ENCODE measurements at regions not wholly inside any gene's neighbourhood (a gene's known extent, or its start where the extent isn't known, plus 50 kb on each side); places are given as distances from the start of the nearest gene placed in this dataset.
"Not testable (repeated sequence)": the region's sequence is repeated elsewhere in the genome, so short reads cannot be mapped to it uniquely, and the experiment has no call there.

DNA sequence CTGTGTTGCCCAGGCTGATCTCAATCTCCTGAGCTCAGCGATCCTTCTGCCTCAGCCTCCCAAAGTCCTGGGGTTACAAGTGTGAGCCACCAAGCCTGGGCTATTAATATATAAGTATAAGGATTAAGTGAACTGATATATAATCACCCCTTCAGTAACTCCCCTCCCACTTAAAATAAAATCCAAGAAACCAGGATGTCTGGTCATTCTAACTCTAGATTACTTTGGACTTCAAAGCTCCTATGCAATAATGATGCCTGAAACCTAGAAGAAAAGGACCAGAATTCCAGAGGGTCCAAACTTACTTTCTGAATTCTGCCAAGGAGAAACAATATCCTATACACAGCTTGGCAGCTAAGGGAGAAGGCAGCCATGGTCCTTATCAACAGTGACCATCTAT lies 206.8 kb upstream of the ZNF217 start:
- DNase-seq (ENCODE audit: low read depth, low spot score), result no peak

DNA sequence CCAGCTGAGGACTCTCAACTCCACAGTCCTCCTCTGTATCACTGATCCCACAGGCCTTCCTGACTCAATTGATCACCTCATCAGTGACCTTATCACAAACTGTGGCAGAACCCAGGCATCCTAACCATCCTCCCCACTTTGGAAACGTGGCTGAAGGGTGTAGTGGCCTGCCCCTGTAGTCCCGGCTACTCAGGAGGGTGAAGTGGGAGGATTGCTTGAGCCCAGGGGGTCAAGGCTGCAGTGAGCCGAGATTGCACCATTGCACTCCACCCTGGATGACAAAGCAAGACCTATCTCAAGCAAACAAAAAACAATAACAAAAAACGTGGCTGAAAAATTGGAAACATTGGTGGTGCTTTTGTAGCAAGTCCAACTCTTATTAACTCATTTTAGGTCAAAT lies 203.4 kb upstream of the ZNF217 start:
- DNase-seq (ENCODE audit: low read depth, low spot score), result no peak

DNA sequence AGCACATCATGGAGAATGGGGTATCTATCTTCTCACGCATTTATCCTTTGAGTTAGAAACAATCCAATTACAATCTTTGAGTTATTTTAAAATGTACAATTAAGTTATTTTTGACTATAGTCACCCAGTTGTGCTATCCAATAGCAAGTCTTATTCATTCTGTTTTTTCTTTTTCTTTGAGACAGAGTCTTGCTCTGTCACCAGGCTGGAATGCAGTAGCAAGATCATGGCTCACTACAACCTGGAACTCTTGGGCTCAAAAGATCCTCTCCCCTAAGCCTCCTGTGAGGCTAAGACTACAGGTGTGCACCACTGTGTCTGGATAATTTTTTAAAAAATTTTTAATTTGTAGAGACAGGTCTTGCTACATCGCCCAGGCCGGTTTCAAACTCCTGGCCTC lies 201.5 kb upstream of the ZNF217 start:
- no peak for DNase-seq (ENCODE audit: low read depth, low spot score)

DNA sequence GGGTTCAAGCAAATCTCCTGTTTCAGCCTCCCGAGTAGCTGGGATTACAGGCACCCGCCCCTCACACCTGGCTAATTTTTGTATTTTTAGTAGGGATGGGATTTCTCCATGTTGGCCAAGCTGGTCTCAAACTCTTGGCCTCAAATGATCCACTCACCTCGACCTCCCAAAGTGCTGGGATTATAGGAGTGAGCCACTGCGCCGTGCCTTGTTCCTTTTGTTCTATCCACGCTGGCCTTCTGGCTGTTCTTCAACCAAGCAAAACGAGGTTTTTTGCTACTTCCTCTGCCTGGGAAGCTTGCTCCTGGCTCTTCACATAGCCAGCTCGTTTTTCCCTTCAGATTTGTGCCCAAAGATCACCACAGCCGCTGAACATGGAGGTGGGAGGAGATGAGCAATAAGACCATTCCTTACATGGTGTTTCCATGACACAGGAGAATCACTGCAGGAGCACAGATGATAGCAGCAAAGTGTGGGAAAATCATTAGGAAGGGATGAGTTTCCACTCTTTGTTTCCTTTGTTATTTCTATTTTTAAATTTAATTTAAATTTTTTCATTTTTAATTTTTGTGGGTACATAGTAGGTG lies 201.0 kb upstream of the ZNF217 start:
- DNase-seq (ENCODE audit: low read depth, low spot score), result no peak

- DNase-seq (ENCODE audit: low read depth, low spot score), result no peak
These were observed 200.2 kb upstream of the ZNF217 start for GRCh38 chr20:53793783-53794383.

DNA sequence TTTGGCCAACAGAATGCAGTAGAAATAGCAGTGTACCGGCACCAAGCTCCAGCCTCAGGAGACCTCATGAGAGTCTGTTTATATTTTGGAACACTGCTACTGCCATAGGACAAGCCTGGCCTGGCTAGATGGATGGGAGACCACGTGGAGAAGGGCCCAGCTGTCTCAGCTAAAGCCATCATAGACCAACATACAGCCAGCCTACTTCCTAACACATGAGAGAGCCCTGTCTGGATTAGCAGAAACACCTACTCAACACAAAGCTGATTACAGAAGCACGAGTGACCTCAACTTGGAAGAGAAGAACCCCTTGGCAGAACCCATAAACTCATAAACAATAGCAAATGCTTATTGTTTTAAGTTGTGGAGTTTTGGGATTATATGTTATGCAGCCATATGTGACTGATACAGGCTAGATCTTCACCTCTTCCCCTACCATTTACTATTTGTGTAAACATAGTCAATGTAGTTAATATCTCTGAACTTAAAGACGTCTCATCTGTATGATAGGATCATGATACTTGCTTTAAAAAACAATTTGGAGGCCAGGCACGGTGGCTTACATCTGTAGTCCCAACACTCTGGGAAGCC lies 199.4 kb upstream of the ZNF217 start:
- no peak for DNase-seq (ENCODE audit: low read depth, low spot score)

DNA sequence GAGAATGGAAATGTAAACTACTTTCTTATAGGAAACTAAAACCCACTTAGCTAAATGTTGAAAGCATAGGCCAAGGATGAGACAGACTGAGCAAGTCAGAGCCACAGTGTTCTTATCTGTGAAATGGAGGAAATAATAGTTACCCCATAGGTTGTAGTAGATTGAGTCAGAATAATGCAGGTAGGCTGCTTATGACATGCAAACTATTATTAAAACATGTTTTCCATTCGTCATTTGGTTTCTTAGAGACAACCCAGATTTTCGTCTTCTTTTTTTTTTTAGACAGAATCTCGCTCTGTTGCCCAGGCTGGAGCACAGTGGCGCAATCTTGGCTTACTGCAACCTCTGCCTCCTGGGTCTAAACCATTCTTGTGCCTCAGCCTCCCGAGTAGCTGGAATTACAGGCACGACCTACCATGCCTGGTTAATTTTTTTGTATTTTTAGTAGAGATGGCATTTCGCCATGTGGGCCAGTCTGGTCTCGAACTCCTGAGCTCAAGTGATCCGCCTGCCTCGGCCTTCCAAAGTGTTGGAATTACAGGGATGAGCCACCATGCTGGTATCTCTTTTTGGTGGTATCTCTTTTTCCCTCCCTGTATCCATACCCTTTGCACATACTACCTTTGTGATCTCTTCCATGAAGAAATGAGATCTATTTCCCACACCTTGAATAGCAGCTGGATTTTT lies 196.5 kb upstream of the ZNF217 start:
- no peak for DNase-seq (ENCODE audit: low read depth, low spot score)

DNA sequence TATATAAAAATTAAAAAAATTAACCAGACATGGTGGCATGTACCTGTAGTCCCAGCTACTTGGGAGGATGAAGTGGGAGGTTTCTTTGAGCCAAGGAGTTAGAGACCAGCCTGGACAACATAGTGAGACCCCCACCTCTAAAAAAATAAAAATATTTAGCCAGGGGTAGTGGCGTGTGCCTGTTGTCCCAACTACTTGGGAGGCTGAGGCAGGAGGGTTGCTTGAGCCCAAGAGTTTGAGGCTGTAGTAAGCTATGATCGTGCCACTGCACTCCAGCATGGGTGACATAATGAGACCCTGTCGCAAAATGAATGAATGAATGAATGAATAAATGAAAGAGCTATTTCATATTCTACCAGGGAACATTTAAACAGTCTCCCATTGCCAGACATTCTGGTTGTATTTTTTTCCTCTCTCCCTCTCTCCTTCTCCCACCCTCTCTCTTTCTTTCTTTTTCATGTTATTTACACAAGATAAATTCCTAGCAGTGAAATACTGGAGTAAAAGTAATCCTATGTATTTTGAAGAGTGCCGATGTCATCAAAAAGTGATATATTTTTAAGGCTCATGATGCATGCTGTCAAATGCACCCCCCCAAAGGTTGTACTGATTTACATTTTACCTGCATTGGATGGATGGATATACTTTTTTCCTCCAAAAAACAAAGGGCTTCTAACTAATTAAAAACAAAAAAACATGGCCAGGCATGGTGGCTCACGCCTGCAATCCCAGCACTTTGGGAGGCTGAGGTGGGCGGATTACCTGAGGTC lies 194.8 kb upstream of the ZNF217 start:
- no peak for DNase-seq (ENCODE audit: low read depth, low spot score)

DNA sequence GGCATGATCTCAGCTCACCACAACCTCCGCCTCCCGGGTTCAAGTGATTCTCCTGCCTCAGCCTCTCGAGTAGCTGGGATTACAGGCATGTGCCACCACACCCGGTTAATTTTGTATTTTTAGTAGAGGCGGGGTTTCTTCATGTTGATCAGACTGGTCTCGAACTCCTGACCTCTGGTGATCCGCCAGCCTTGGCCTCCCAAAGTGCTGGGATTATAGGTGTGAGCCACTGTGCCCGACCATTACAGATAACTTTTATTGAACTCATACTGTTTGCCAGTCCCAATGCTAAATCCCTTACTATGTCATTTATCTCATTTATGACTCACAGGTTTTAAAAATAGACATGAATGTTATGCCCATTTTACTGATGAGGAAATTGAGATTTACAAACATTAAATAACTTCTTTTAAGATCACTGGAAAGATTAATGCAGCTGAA lies 193.9 kb upstream of the ZNF217 start:
- not testable (repeated sequence) for DNase-seq (ENCODE audit: low read depth, low spot score)

DNA sequence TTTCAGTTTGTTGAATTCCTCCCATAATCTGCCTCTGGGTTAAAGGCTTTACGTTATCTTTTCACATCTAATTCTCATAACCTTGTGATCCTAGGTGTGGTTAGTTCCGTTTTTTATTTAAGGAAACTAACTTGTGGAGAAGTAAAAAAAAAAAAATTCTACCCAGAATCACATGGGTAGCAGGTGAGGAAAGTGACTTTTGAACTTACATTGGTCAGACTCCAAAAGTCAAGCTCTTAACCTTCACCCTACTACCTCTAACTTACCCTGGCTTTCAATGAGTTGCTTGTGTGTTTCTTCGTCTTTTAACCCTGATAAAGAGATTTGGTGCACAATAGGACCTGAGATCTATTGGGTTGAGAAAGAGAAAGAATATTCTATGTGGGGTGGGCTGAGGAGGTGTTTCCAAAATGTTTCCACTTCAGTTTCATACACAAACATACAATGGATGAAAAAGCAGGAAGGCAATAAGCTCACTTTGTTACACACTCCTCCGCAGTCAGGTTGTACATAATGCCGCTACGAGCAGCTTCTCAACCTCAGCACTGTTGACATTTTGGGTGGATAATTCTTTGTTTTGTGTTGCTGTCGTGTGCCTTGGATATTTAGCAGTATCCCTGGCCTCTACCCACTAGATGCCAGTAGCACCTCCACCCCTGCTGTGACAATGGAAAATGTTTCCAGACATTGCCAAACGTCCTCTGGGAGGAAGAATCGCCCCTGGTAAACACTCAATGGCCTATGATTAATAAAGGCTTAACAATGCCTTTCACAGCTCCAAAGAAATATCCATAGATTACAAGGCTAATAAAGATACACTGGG lies 193.0 kb upstream of the ZNF217 start:
- DNase-seq (ENCODE audit: low read depth, low spot score), result no peak

GRCh38 chr20:53786071-53786444 lies 192.4 kb upstream of the ZNF217 start:
- no peak for DNase-seq (ENCODE audit: low read depth, low spot score)

DNA sequence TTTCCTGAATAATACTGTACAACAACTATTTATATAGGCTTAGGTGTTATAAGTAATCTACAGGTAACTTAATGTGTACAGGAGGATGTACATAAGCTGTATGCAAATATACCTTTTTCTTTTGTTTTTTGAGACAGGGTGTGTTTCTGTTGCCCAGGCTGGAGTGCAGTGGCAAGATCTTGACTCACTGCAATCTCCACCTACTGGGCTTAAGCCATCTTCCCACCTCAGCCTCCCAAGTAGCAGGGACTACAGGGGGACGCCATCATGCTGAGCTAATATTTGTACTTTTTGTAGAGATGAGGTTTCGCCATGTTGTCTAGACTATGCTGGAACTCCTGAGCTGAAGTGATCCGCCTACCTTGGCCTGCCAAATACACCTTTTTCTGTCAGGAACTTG lies 191.7 kb upstream of the ZNF217 start:
- no peak for DNase-seq (ENCODE audit: low read depth, low spot score)

GRCh38 chr20:53783768-53784167 lies 190.1 kb upstream of the ZNF217 start:
- no peak for DNase-seq (ENCODE audit: low read depth, low spot score)

DNA sequence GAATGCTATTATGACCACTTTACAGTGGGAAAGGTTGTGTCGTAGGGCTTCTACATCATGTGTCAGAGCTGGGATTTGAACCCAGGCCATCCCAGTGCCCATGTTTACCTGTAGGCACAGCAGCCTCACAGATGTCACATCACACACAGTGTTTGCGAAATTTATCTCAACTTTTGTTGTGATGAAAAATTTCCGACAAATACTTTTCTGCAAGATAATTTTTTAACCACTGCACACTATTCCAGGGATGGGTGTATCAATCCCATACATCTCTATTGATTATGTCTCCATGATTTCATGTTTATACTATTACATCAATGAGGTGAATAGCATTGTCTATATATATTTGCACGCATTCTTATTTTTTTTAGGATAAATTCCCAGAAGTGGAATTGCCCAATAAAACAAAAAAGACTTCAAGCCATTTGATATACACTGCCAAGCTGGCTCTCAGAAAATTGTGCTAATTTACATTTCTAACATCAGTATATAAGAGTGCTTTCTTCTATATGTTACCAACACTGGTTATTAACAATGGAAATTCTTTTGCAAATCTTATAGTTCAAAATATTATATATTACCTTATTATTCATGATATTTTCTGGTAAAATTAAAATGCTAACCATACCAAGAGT lies 189.1 kb upstream of the ZNF217 start:
- DNase-seq (ENCODE audit: low read depth, low spot score), result no peak

DNA sequence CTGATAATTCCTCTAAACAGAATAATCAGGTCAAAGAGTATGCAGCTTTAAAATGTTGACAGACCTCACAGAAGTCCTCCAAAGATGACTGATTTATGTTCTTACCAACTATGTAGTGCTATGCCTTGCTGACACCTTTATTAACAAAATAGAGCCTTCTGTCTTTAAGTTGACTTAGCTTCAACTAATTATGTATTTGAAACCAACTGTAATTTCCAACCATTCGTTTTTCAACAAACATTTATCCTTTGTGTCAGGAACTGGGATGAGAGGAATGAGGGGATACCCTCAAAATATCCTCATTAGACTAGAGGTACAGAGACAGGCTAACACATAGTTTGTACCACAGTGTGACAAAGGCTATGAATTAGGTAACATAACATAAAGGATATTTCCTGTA lies 186.2 kb upstream of the ZNF217 start:
- DNase-seq (ENCODE audit: low read depth, low spot score), result no peak

DNA sequence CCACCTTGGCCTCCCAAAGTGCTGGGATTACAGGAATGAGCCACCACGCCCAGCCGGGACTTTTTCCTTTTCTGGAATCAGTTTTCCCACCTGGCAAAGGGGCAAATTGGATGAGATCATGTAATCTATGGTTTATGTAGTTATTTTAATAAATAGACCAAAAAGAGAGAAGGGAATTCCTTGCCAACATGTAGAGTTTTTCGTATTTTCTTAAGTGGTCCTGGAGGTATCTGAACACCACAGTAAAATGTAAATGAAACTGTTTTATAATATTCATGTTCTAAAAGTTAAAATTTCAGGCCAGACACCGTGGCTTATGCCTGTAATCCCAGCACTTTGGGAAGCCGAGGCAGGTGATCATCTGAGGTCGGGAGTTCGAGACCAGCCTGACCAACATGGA lies 185.1 kb upstream of the ZNF217 start:
- DNase-seq (ENCODE audit: low read depth, low spot score), result no peak

DNA sequence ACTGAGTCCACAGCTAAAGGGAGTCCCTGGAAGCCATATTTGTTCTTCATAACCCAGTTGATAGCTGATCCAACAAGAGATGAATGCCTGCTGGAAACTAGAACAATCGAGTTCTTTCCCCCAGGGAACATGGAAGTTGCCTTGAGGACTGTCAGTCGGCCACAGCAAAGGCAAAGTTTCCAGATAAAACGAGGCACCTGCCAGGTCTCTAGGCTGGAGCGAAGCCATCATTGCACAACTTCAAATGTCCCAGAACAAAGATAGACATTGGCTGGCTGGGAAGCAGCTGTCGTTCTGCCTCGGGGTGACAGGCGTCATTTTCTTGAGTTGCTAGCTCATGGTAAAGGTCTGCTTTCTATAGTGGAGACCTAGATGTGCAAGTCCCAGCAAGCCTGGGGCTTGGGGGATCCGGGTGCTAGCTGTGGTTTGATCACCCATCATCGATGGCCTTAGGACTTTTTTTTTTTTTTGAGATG lies 184.4 kb upstream of the ZNF217 start:
- no peak for DNase-seq (ENCODE audit: low read depth, low spot score)

- not testable (repeated sequence) for DNase-seq (ENCODE audit: low read depth, low spot score)
These were observed 183.8 kb upstream of the ZNF217 start for GRCh38 chr20:53777402-53777801.

DNA sequence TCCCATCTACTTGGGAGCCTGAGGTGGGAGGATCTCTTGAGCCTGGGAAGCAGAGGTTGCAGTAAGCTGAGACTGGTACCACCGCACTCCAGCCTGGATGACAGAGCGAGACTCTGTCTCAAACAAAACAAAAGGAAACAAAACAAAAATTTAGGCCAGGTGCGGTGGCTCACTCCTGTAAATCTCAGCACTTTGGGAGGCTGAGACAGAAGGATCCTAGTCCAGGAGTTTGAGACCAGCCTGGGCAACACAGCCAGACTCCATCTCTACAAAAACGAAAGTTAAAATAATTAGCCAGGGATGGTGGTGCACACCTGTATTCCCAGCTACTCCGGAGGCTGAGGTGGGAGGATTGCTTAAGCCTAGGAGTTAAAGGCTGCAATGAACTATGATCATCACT lies 183.2 kb upstream of the ZNF217 start:
- DNase-seq (ENCODE audit: low read depth, low spot score), result no peak

- no peak for DNase-seq (ENCODE audit: low read depth, low spot score)
These were observed 181.0 kb upstream of the ZNF217 start for GRCh38 chr20:53774461-53775203.

All from brain pericyte (primary cell).